HepG2 (cell line): ENCODE measurements at regions not wholly inside any gene's neighbourhood (a gene's known extent, or its start where the extent isn't known, plus 50 kb on each side); places are given as distances from the start of the nearest gene placed in this dataset.

ENCODE experiments used
- ATAC-seq: fragments of 200-7000 bp; cut with Tn5 transposase; 3 replicates; pipeline ENCODE4 v1.9.1; 2020; ENCODE audit warnings: mild to moderate bottlenecking, moderate library complexity
- BruUV-seq: library from RNA; stranded (reverse); fragments of 400-500 nt; replicated peaks from 2 replicates; lab custom pipeline; 2021; lab: Mats Ljungman, UMichigan
- CTCF ChIA-PET: fragments of 300-600 bp; formaldehyde crosslinking; extraction: SDS; loops from one replicate; lab custom pipeline; 2021; ENCODE audit warnings: low total read pairs, inconsistent platforms, low intra/inter-chr PET ratio; lab: Yijun Ruan, JAX
- POLR2A ChIA-PET: fragments of 350-600 bp; sonication (Branson Sonifier 250); formaldehyde crosslinking; loops from one replicate; lab custom pipeline; 2020; ENCODE audit warnings: antibody characterized with exemption, inconsistent platforms; lab: Yijun Ruan, JAX
- DNase-seq: peaks from one replicate; pipeline ENCODE4 v3.0.0-alpha.2; 2015; ENCODE audit warnings: low spot score
- FAIRE-seq: peaks from 3 replicates; lab custom pipeline; 2011; peaks lifted over from hg19 to GRCh38; lab: Jason Lieb, UNC
- H2AFZ ChIP-seq: one replicate; pipeline ENCODE4 v1.6.1; 2011; ENCODE audit warnings: low read length, inconsistent platforms
- H3K27ac ChIP-seq: fragments of 300-600 bp; 3 replicates; pipeline ENCODE4 v1.8.0; 2011; ENCODE audit warnings: mixed run types, mild to moderate bottlenecking, mixed read lengths, low read length, inconsistent platforms; ENCODE audit not compliant: insufficient read depth; ENCODE audit errors: extremely low read length
- H3K27me3 ChIP-seq, 2 experiments: fragments of 200-600 bp in 1 of 2; 2 replicates in 1 of 2; 3 replicates in 1 of 2; pipeline versions ENCODE4 v1.6.0 to v1.8.0; 2011; ENCODE audit warnings: low read length in 2 of 2, mild to moderate bottlenecking in 2 of 2, moderate library complexity in 2 of 2, inconsistent platforms in 1 of 2; ENCODE audit not compliant: insufficient read depth in 2 of 2, control insufficient read depth in 1 of 2
- H3K36me3 ChIP-seq, 2 experiments: fragments of 200-600 bp in 1 of 2; replicated peaks in 1 of 2; 2 replicates in 1 of 2; 3 replicates in 1 of 2; pipeline versions ENCODE4 v1.5.1 to v1.8.0; 2011; ENCODE audit warnings: low read length in 2 of 2, inconsistent platforms in 1 of 2; ENCODE audit not compliant: insufficient read depth in 2 of 2, control insufficient read depth in 1 of 2
- H3K4me1 ChIP-seq: 2 replicates; pipeline ENCODE4 v1.5.1; 2012; ENCODE audit warnings: low read length, inconsistent platforms; ENCODE audit not compliant: insufficient read depth
- H3K4me2 ChIP-seq: 2 replicates; pipeline ENCODE4 v1.6.0; 2011; ENCODE audit warnings: low read depth, low read length, inconsistent platforms
- H3K4me3 ChIP-seq, 3 experiments: fragments of 200-600 bp in 1 of 3; sonication (generic), shearing (Covaris generic) in 1 of 3; replicated peaks in 1 of 3; 2 replicates each; pipeline ENCODE4 v1.5.1; 2011 to 2016; ENCODE audit warnings: low read length in 3 of 3, inconsistent platforms in 2 of 3, low read depth in 2 of 3, mild to moderate bottlenecking in 2 of 3, control low read depth in 1 of 3, mixed read lengths in 1 of 3; ENCODE audit not compliant: insufficient read depth in 1 of 3
- H3K79me2 ChIP-seq: one replicate; pipeline ENCODE4 v1.6.1; 2011; ENCODE audit warnings: low read length, inconsistent platforms; ENCODE audit not compliant: insufficient read depth
- H3K9ac ChIP-seq: 2 replicates; pipeline ENCODE4 v1.6.0; 2011; ENCODE audit warnings: mild to moderate bottlenecking, low read depth, low read length, inconsistent platforms; ENCODE audit not compliant: insufficient read depth
- H3K9me3 ChIP-seq: 2 replicates; pipeline ENCODE4 v1.5.1; 2012; ENCODE audit warnings: mild to moderate bottlenecking, low read length
- H4K20me1 ChIP-seq: 2 replicates; pipeline ENCODE4 v1.6.0; 2011; ENCODE audit warnings: inconsistent platforms, mild to moderate bottlenecking, low read length, moderate library complexity; ENCODE audit not compliant: insufficient read depth
- AHR ChIP-seq: IDR thresholded peaks from 2 replicates; pipeline ENCODE4 v1.6.1; 2018; ENCODE audit warnings: missing genetic modification reagents, missing compliant biosample characterization
- ARNT2 ChIP-seq: sonication (generic); formaldehyde crosslinking; IDR thresholded peaks from 2 replicates; pipeline ENCODE4 v1.8.0; 2022; ENCODE audit warnings: mild to moderate bottlenecking, low read depth, missing genetic modification reagents, moderate library complexity
- CBFB ChIP-seq: sonication (generic); formaldehyde crosslinking; IDR thresholded peaks from 2 replicates; pipeline ENCODE4 v1.4.0; 2020; ENCODE audit warnings: missing genetic modification reagents
- CEBPG ChIP-seq: IDR thresholded peaks from 2 replicates; pipeline ENCODE4 v1.6.1; 2016
- EED ChIP-seq: sonication (generic); formaldehyde crosslinking; IDR thresholded peaks from 2 replicates; pipeline ENCODE4 v1.5.0; 2020; ENCODE audit warnings: mild to moderate bottlenecking, missing genetic modification reagents
- HNRNPL ChIP-seq: fragments of 200-400 bp; formaldehyde crosslinking; IDR thresholded peaks from 2 replicates; pipeline ENCODE4 v1.6.1; 2017; ENCODE audit warnings: mild to moderate bottlenecking, low read depth, low read length
- MBNL3 ChIP-seq: fragments of 250-450 bp; sonication (Bioruptor Pico); conservative IDR thresholded peaks from 2 replicates; pipeline ENCODE4 v1.8.0; 2022; ENCODE audit warnings: mild to moderate bottlenecking, inconsistent platforms
- SMC3 ChIP-seq: IDR thresholded peaks from 2 replicates; pipeline ENCODE4 v1.6.1; 2011; ENCODE audit warnings: low read length, improper control_type of control experiment
- SOX6 ChIP-seq, 2 experiments: fragments of 450-650 bp in 1 of 2; sonication (generic) in 1 of 2; formaldehyde crosslinking in 1 of 2; IDR thresholded peaks; 2 replicates each; pipeline versions ENCODE4 v1.4.0 to v1.6.1; 2017 to 2020; ENCODE audit warnings: antibody characterized with exemption in 1 of 2, mild to moderate bottlenecking in 1 of 2, missing genetic modification reagents in 1 of 2
- ZNF18 ChIP-seq: sonication (generic); formaldehyde crosslinking; IDR thresholded peaks from 2 replicates; pipeline ENCODE4 v1.8.0; 2022; ENCODE audit warnings: mild to moderate bottlenecking, missing genetic modification reagents; ENCODE audit not compliant: insufficient replicate concordance
- ZNF337 ChIP-seq: sonication (generic); formaldehyde crosslinking; IDR thresholded peaks from 2 replicates; pipeline ENCODE4 v1.5.1; 2020; ENCODE audit warnings: missing genetic modification reagents, low read depth, mild to moderate bottlenecking, borderline replicate concordance
- ZNF558 ChIP-seq: sonication (generic); formaldehyde crosslinking; IDR thresholded peaks from 2 replicates; pipeline ENCODE4 v1.9.0; 2022; ENCODE audit warnings: mild to moderate bottlenecking, missing genetic modification reagents, borderline replicate concordance
- ZNF776 ChIP-seq: sonication (generic); formaldehyde crosslinking; IDR thresholded peaks from 2 replicates; pipeline ENCODE4 v1.4.0; 2020; ENCODE audit warnings: mild to moderate bottlenecking, missing genetic modification reagents
- WGBS: methylation state at CpG from one replicate; pipeline ENCODE4 v1.1.6; 2017; ENCODE audit warnings: low lambda C conversion rate; 5-methylcytosine and 5-hydroxymethylcytosine counted together
- in situ Hi-C: cut with HindIII; loops from 2 replicates; pipeline ENCODE4 v1.10.0; 2017; ENCODE audit warnings: low pct_unique_long_range_greater_than_20kb; ENCODE audit not compliant: extremely low pct_ligation_motif_present
- intact Hi-C: fragments of 100-400 bp; cut with micrococcal nuclease; formaldehyde crosslinking; loops from one replicate; pipeline ENCODE4 v1.10.0; 2022; ENCODE audit not compliant: unreplicated experiment
- TF ChIP-seq, protein P1 (sequence below): sonication (generic); formaldehyde crosslinking; IDR thresholded peaks from 2 replicates; pipeline ENCODE4 v1.5.0; 2020; ENCODE audit warnings: missing genetic modification reagents
- TF ChIP-seq, protein P2 (sequence below): sonication (generic); formaldehyde crosslinking; IDR thresholded peaks from 2 replicates; pipeline ENCODE4 v1.5.1; 2020; ENCODE audit warnings: missing genetic modification reagents, mild to moderate bottlenecking, borderline replicate concordance
- TF ChIP-seq, protein P3 (sequence below): sonication (generic); formaldehyde crosslinking; IDR thresholded peaks from 2 replicates; pipeline ENCODE4 v1.4.0; 2020; ENCODE audit warnings: missing genetic modification reagents, borderline replicate concordance
- TF ChIP-seq, protein P4 (sequence below): sonication (generic); formaldehyde crosslinking; IDR thresholded peaks from 2 replicates; pipeline ENCODE4 v1.8.1; 2022; ENCODE audit warnings: mild to moderate bottlenecking, missing genetic modification reagents

GRCh38 chr12:79988368-79988767, 53.5 kb upstream of the PPP1R12A start (continued):
- TF ChIP-seq SOX6 (IDR thresholded peaks at IDR 0.05) (no peak), SOX6 (CRISPR knock-in tag; IDR thresholded peaks at IDR 0.05) (no peak), EED (CRISPR knock-in tag) (no peak), AHR (CRISPR knock-in tag) (no peak)
- TF ChIP-seq, protein P1, sequence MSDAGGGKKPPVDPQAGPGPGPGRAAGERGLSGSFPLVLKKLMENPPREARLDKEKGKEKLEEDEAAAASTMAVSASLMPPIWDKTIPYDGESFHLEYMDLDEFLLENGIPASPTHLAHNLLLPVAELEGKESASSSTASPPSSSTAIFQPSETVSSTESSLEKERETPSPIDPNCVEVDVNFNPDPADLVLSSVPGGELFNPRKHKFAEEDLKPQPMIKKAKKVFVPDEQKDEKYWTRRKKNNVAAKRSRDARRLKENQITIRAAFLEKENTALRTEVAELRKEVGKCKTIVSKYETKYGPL: no peak
- TF ChIP-seq, protein P2, sequence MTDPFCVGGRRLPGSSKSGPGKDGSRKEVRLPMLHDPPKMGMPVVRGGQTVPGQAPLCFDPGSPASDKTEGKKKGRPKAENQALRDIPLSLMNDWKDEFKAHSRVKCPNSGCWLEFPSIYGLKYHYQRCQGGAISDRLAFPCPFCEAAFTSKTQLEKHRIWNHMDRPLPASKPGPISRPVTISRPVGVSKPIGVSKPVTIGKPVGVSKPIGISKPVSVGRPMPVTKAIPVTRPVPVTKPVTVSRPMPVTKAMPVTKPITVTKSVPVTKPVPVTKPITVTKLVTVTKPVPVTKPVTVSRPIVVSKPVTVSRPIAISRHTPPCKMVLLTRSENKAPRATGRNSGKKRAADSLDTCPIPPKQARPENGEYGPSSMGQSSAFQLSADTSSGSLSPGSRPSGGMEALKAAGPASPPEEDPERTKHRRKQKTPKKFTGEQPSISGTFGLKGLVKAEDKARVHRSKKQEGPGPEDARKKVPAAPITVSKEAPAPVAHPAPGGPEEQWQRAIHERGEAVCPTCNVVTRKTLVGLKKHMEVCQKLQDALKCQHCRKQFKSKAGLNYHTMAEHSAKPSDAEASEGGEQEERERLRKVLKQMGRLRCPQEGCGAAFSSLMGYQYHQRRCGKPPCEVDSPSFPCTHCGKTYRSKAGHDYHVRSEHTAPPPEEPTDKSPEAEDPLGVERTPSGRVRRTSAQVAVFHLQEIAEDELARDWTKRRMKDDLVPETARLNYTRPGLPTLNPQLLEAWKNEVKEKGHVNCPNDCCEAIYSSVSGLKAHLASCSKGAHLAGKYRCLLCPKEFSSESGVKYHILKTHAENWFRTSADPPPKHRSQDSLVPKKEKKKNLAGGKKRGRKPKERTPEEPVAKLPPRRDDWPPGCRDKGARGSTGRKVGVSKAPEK (CRISPR knock-in tag): no peak

DNA sequence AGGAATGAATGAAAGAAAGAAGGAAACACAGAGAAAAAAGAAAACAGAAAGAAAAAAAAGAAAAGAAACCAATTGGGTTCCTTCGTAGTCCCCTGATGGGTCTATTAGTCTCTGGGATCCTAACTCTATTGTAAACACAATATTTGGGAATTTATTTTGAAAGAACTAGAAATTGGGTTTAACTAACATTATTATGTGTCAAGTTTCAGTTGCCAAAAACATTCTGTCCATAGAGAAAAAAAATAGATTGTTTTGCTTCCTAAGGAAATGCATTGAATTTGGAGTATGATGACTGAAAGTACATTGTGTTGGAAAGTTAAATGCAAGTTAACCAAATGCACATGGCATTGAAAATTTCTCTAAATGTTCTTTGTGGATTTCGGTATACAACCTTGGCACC, 52.8 kb upstream of the PPP1R12A start:
- no peaks in the 10 kb centered on the region for H3K9me3 ChIP-seq
- intact Hi-C loops: no loop called here
- DNase-seq (no peak), ATAC-seq (no peak), FAIRE-seq (no peak)
- 29% methylated on average over 2 of the region's 2 CpGs for WGBS
- no peak overlapping the region for H3K4me3 ChIP-seq
- no peak overlapping the region for H3K4me2 ChIP-seq
- H3K27me3 ChIP-seq: no peaks in the 10 kb centered on the region
- H3K79me2 ChIP-seq: no peaks in the 10 kb centered on the region
- no peak overlapping the region for H3K9ac ChIP-seq
- no TSS peak for BruUV-seq
- H3K27ac ChIP-seq: no peak overlapping the region
- H4K20me1 ChIP-seq: no peaks in the 10 kb centered on the region
- POLR2A ChIA-PET: no interaction called here
- no peaks in the 10 kb centered on the region for H3K36me3 ChIP-seq
- CTCF ChIA-PET: no interaction called here
- in situ Hi-C loops: no loop called here
- H2AFZ ChIP-seq: no peak overlapping the region
- H3K4me1 ChIP-seq: no peaks in the 10 kb centered on the region
- TF ChIP-seq ZNF558 (CRISPR knock-in tag) (no peak), ZNF18 (CRISPR knock-in tag) (no peak), HNRNPL (no peak), CEBPG (no peak), ARNT2 (CRISPR knock-in tag) (no peak), ZNF776 (no peak), MBNL3 (CRISPR knock-in tag) (no peak), CBFB (CRISPR knock-in tag) (no peak), ZNF337 (CRISPR knock-in tag) (no peak), SMC3 (no peak)
- TF ChIP-seq, protein P3, sequence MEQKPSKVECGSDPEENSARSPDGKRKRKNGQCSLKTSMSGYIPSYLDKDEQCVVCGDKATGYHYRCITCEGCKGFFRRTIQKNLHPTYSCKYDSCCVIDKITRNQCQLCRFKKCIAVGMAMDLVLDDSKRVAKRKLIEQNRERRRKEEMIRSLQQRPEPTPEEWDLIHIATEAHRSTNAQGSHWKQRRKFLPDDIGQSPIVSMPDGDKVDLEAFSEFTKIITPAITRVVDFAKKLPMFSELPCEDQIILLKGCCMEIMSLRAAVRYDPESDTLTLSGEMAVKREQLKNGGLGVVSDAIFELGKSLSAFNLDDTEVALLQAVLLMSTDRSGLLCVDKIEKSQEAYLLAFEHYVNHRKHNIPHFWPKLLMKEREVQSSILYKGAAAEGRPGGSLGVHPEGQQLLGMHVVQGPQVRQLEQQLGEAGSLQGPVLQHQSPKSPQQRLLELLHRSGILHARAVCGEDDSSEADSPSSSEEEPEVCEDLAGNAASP (CRISPR knock-in tag): no peak
- TF ChIP-seq, protein P4, sequence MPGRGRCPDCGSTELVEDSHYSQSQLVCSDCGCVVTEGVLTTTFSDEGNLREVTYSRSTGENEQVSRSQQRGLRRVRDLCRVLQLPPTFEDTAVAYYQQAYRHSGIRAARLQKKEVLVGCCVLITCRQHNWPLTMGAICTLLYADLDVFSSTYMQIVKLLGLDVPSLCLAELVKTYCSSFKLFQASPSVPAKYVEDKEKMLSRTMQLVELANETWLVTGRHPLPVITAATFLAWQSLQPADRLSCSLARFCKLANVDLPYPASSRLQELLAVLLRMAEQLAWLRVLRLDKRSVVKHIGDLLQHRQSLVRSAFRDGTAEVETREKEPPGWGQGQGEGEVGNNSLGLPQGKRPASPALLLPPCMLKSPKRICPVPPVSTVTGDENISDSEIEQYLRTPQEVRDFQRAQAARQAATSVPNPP (CRISPR knock-in tag): no peak
